GM21723 (cell line): ENCODE measurements at regions not wholly inside any gene's neighbourhood (a gene's known extent, or its start where the extent isn't known, plus 50 kb on each side); places are given as distances from the start of the nearest gene placed in this dataset.
"Not testable (repeated sequence)": the region's sequence is repeated elsewhere in the genome, so short reads cannot be mapped to it uniquely, and the experiment has no call there.

Source experiments
- ATAC-seq: cut with Tn5 transposase; IDR thresholded peaks from one replicate; pipeline ENCODE4 v1.9.1; 2021; ENCODE audit warnings: mild to moderate bottlenecking, moderate library complexity; ENCODE audit not compliant: unreplicated experiment

DNA sequence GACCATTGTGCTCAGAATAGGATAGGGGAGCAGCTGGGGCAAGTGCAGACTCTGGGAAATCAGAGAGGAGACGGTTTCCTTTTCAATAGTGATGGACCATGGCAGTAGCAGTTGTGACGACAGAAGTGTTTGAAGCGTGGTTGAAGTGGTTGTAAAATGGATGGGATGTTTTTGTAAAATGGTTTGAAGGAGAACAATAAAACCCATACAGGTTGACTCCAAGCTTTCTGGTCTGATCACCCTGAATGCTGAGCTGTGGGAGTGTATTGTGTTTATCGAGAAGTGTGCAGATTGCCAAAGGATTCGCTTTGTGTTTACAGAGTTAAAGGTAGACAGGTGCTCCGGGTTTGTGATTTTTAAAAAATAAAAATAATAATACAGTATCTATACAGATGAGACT, 255.2 kb upstream of the SULF2 start:
- no peak for ATAC-seq

- no peak for ATAC-seq
Measured at GRCh38 chr20:48040051-48040450, 254.8 kb upstream of the SULF2 start.

GRCh38 chr20:48039514-48039913, 254.2 kb upstream of the SULF2 start:
- ATAC-seq = no peak

GRCh38 chr20:48038713-48039112, 253.4 kb upstream of the SULF2 start:
- ATAC-seq = no peak

DNA sequence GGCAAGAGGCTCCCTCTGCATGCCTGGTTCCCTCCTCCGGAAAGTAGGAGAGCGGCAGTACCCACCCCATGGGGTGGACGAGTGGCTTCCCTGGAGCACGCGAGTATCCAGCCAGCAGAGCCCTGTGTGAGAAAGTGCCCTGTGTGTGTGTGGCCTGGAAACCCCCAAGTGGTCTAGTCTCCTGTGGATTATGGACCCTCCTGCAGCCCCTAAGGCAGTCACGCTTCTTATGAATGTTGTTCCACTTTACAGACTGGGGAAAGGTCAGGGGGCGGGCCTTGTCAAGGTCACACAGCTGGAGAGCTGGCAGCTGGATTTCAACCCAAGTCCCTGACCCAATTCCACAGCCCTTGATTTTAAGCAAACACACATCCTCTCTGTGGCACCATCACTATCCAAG, 252.5 kb upstream of the SULF2 start:
- ATAC-seq = not testable (repeated sequence)

- no peak for ATAC-seq
Measured at GRCh38 chr20:48035961-48036731, 250.9 kb upstream of the SULF2 start.

DNA sequence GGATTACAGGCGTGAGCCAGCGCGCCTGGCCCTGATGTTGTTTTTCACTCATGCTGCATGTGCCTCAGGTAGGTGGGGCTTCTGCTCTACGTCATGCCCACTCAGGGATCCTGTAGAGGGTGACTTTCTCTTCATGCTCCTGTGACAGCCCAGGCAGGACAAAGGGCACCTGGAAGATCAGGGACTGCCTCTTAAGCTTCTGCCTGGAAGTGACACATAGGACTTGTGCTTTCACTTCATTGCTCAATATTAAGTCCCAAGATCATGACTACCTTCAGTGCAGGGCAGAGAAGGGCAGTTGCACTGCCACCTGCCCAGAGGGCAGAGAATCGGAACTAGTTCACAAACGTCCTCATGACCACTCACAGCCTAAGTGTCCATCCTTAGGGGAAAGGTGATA, 249.5 kb upstream of the SULF2 start:
- ATAC-seq = no peak

DNA sequence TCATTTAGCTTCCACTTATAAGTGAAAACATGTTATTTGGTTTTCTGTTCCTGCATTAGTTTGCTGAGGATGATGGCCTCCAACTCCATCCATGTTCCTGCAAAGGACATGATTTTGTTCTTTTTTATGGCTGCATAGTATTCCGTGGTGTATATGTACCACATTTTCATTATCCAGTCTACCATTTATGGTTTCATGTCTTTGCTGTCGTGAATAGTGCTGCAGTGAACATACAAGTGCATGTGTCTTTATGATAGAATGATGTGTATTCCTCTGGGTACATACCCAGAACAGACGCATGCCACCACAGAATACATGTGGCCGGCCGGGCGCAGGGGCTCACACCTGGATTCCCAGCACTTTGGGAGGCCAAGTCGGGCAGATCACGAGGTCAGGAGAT, 247.7 kb upstream of the SULF2 start:
- ATAC-seq = not testable (repeated sequence)

DNA sequence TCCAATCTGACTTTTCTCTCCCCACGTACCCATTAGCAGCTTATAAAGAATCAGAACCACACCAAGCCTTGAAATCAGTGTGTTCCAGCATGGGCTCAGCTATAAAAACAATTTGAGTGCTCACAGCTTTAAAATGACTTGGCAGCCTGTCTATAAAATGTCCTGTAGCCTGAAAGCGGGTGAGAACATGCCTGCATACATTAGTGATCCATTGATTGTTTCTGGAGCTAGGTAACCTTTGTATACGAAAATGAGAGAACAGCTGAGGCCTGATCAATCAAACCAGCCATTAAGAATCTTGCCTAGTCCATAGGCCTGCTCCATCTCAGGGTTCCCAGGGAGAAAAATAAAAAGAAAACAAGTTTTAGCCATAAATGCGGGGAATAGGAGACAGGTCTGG, 245.8 kb upstream of the SULF2 start:
- no peak for ATAC-seq

- ATAC-seq = no peak
Measured at GRCh38 chr20:48026981-48027592, 241.8 kb upstream of the SULF2 start.

GRCh38 chr20:48025661-48026060, 240.4 kb upstream of the SULF2 start:
- ATAC-seq = no peak

- ATAC-seq = no peak
Measured at GRCh38 chr20:48025051-48025515, 239.8 kb upstream of the SULF2 start.

- ATAC-seq = no peak
Measured at GRCh38 chr20:48024539-48024938, 239.3 kb upstream of the SULF2 start.

GRCh38 chr20:48020696-48021095, 235.4 kb upstream of the SULF2 start:
- ATAC-seq = not testable (repeated sequence)

DNA sequence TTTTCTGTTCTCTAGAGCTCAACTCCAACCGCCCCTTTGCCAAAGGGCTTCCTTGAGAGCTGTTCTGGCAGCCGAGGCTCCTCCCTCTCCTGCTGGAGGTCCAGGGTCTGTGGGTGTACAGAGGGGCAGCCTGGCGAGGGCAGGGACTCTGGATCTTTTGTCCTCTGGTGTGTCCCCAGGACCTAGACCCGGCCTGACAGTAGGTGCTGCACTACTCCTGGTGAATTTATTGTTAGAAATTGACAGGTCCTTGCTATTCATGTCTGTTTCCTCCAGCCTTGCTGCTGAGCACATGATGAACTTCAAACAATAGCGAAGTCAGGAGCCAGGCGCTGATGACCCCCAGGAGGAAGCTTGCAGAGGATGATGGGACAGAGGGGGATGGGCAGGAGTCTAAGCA, 234.7 kb upstream of the SULF2 start:
- no peak for ATAC-seq

DNA sequence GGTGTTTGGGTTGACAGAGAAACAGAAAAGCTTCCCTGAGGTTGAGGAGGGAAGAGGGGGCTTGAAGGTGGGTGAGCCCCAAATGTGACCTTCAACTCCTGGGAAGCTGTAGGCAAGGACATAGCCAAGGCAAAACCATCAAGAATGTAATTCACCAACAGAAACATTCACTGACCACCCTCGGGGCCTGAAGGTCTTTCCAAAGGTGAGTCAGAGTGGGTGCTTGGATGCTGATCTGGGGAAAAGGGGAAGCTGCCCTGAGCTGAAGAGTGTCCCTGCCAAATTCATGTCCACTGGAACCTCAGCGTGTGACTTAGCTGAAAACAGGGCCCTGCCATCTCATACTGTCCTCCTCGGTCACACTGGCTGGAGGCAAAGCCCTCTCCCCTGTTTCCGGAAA, 234.2 kb upstream of the SULF2 start:
- ATAC-seq = no peak

- ATAC-seq = not testable (repeated sequence)
Measured at GRCh38 chr20:48018851-48019250, 233.6 kb upstream of the SULF2 start.

DNA sequence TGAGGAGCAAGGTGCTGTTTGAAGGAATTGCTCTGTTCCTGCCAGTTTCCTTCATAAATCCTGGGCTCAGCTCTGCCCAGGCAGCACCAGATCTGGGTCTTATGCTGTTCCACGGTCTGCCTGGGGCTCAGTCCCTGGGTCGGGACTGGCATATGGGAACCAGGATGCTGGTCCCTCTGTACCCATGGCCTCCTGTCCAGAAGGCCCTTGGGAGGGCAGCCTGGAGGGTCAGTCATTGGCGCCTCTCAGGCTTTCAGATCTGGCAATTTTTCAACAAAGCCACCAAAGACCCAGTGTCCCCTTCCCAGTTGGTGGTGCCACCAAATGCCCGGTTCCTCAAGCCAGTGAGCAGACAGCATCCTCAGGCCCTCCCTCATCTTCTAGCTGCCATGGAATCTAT, 232.7 kb upstream of the SULF2 start:
- no peak for ATAC-seq

- no peak for ATAC-seq
Measured at GRCh38 chr20:48017509-48017908, 232.2 kb upstream of the SULF2 start.

GRCh38 chr20:48015943-48016723, 230.9 kb upstream of the SULF2 start:
- ATAC-seq = no peak

DNA sequence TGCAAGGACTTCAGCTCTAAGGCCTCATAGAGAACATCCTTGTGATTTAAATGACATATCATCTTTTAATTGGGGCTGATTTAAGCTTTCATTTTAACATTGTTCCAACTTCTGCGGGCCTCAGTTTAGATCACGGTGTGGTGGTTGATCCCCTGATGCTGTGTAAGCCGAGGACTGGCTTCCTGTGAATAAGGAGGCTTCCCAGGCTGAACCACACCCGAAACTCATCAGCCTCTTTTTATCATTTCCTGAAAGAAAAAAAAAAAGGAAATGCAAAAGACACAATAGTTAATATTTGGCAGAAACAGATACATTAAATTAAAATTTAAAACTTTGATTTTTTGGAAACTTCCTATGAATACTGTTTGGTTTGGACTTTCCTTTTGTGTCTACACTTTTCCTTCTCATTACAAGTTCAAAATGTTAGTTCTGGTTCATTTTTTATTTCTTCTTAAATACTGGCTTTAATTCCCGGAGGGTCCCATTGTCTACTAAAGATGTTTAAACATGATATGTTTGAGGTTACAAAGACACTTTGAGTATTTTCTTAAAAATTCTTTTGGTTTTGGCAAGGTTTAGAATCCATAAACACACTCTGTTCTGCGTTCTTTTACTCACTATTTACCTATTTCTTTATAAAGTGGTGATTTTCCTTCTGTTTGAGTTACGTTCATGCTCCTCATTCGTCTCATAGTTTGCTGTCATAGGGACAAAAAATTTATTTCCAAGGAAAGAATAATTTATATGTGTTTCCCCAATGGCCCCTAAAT, 230.0 kb upstream of the SULF2 start:
- no peak for ATAC-seq
